GM12878 (cell line): ENCODE measurements at regions not wholly inside any gene's neighbourhood (a gene's known extent, or its start where the extent isn't known, plus 50 kb on each side); places are given as distances from the start of the nearest gene placed in this dataset.

Experiments
- ATAC-seq: fragments of 200-7000 bp; cut with Tn5 transposase; 3 replicates; pipeline ENCODE4 v1.9.1; 2020; ENCODE audit warnings: mild to moderate bottlenecking, moderate library complexity
- BruUV-seq: library from RNA; stranded (reverse); fragments of 400-500 nt; replicated peaks from 2 replicates; lab custom pipeline; 2021; lab: Mats Ljungman, UMichigan
- CTCF ChIA-PET: fragments of 300-600 bp; sonication (Branson Sonifier 250); formaldehyde crosslinking; extraction: SDS; loops from one replicate; lab custom pipeline; 2021; ENCODE audit warnings: inconsistent platforms; lab: Yijun Ruan, JAX
- POLR2A ChIA-PET: fragments of 350-600 bp; formaldehyde crosslinking; extraction: SDS; loops from one replicate; lab custom pipeline; 2021; ENCODE audit warnings: inconsistent platforms; lab: Charles Lee
- RAD21 ChIA-PET: fragments of 300-600 bp; sonication (Branson Sonifier 250); formaldehyde crosslinking; loops from one replicate; lab custom pipeline; 2023; ENCODE audit warnings: antibody characterized with exemption; ENCODE audit not compliant: unreplicated experiment; lab: Charles Lee
- SMC1A ChIA-PET: fragments of 300-600 bp; sonication (Branson Sonifier 250); formaldehyde crosslinking; loops from one replicate; lab custom pipeline; 2023; ENCODE audit not compliant: unreplicated experiment, uncharacterized antibody; lab: Charles Lee
- DNase-seq: peaks from one replicate; pipeline ENCODE4 v3.0.0-alpha.2; 2011; ENCODE audit warnings: low read depth, low spot score
- FAIRE-seq: peaks from 3 replicates; lab custom pipeline; 2011; peaks lifted over from hg19 to GRCh38; lab: Jason Lieb, UNC
- H2AFZ ChIP-seq: 2 replicates; pipeline ENCODE4 v1.6.0; 2011; ENCODE audit warnings: low read depth, low read length, control low read depth; ENCODE audit not compliant: control insufficient read depth
- H3K27ac ChIP-seq: 2 replicates; pipeline ENCODE4 v1.5.1; 2011; ENCODE audit warnings: control low read depth; ENCODE audit not compliant: control insufficient read depth, insufficient read depth
- H3K27me3 ChIP-seq, 2 experiments: replicated peaks in 1 of 2; 2 replicates each; pipeline versions ENCODE4 v1.6.0 to v1.6.1; 2011; ENCODE audit warnings: low read length in 1 of 2; ENCODE audit not compliant: control insufficient read depth in 2 of 2, insufficient read depth in 2 of 2
- H3K36me3 ChIP-seq, 2 experiments: 2 replicates each; pipeline ENCODE4 v1.5.1; 2011; ENCODE audit warnings: low read length in 1 of 2; ENCODE audit not compliant: control insufficient read depth in 2 of 2, insufficient read depth in 2 of 2
- H3K4me1 ChIP-seq: 2 replicates; pipeline ENCODE4 v1.6.1; 2011; ENCODE audit warnings: mild to moderate bottlenecking, low read length, moderate library complexity, mixed read lengths; ENCODE audit not compliant: control insufficient read depth, insufficient read depth
- H3K4me2 ChIP-seq: 2 replicates; pipeline ENCODE4 v1.6.0; 2011; ENCODE audit warnings: control low read depth; ENCODE audit not compliant: control insufficient read depth, insufficient read depth
- H3K4me3 ChIP-seq: fragments of 200-600 bp; sonication (generic); 2 replicates; pipeline ENCODE4 v1.5.1; 2016
- H3K79me2 ChIP-seq: 2 replicates; pipeline ENCODE4 v1.6.0; 2011; ENCODE audit warnings: low read length; ENCODE audit not compliant: control insufficient read depth, insufficient read depth
- H3K9ac ChIP-seq: 2 replicates; pipeline ENCODE4 v1.8.0; 2011; ENCODE audit warnings: low read length, control low read depth, mixed read lengths; ENCODE audit not compliant: control insufficient read depth, insufficient read depth
- H3K9me3 ChIP-seq: replicated peaks from 3 replicates; pipeline ENCODE4 v1.5.1; 2011; ENCODE audit warnings: mild to moderate bottlenecking, low read length; ENCODE audit not compliant: control insufficient read depth, insufficient read depth
- H4K20me1 ChIP-seq: 2 replicates; pipeline ENCODE4 v1.6.0; 2011; ENCODE audit not compliant: control insufficient read depth, insufficient read depth
- ASH2L ChIP-seq: fragments of 300-600, 200-600 bp; sonication (generic); IDR thresholded peaks from 2 replicates; pipeline ENCODE4 v1.6.1; 2017; ENCODE audit warnings: low read depth, mild to moderate bottlenecking, borderline replicate concordance
- SIX5 ChIP-seq: IDR thresholded peaks from 2 replicates; pipeline ENCODE4 v1.6.1; 2011; ENCODE audit warnings: mild to moderate bottlenecking, low read depth, low read length, moderate library complexity; ENCODE audit not compliant: severe bottlenecking
- SMAD5 ChIP-seq: IDR thresholded peaks from 2 replicates; pipeline ENCODE4 v1.6.1; 2016; ENCODE audit warnings: antibody characterized with exemption, low read depth
- SREBF2 ChIP-seq: IDR thresholded peaks from 2 replicates; pipeline ENCODE4 v1.6.1; 2012; ENCODE audit warnings: mild to moderate bottlenecking, low read length
- TCF3 ChIP-seq: IDR thresholded peaks from 2 replicates; pipeline ENCODE4 v1.6.1; 2012; ENCODE audit warnings: low read depth, mild to moderate bottlenecking, low read length, borderline replicate concordance; ENCODE audit not compliant: insufficient read depth
- WGBS: methylation state at CpG from one replicate; pipeline ENCODE4 v1.1.6; 2016; ENCODE audit warnings: low lambda C conversion rate; ENCODE audit not compliant: insufficient replicate concordance, insufficient coverage; ENCODE audit errors: missing lambda C conversion rate; 5-methylcytosine and 5-hydroxymethylcytosine counted together
- in situ Hi-C: fragments of 300-500 bp; cut with MboI; formaldehyde crosslinking; loops from 9 replicates; pipeline ENCODE4 v1.14.3; 2018; ENCODE audit warnings: mixed read lengths
- intact Hi-C: fragments of 100-400 bp; cut with micrococcal nuclease; formaldehyde crosslinking; loops from one replicate; pipeline ENCODE4 v1.14.2; 2022; ENCODE audit not compliant: unreplicated experiment
- TF ChIP-seq, protein P1 (sequence below): fragments of 450-650 bp; IDR thresholded peaks from 2 replicates; pipeline ENCODE4 v1.6.1; 2017; ENCODE audit warnings: mild to moderate bottlenecking
- TF ChIP-seq, protein P2 (sequence below): fragments of 450-650 bp; formaldehyde crosslinking; IDR thresholded peaks from 2 replicates; pipeline ENCODE4 v1.4.0; 2020; ENCODE audit warnings: mild to moderate bottlenecking, moderate library complexity
- TF ChIP-seq, protein P3 (sequence below): fragments of 450-650 bp; formaldehyde crosslinking; IDR thresholded peaks from 2 replicates; pipeline ENCODE4 v1.5.0; 2022; ENCODE audit warnings: mild to moderate bottlenecking, missing genetic modification characterization

DNA sequence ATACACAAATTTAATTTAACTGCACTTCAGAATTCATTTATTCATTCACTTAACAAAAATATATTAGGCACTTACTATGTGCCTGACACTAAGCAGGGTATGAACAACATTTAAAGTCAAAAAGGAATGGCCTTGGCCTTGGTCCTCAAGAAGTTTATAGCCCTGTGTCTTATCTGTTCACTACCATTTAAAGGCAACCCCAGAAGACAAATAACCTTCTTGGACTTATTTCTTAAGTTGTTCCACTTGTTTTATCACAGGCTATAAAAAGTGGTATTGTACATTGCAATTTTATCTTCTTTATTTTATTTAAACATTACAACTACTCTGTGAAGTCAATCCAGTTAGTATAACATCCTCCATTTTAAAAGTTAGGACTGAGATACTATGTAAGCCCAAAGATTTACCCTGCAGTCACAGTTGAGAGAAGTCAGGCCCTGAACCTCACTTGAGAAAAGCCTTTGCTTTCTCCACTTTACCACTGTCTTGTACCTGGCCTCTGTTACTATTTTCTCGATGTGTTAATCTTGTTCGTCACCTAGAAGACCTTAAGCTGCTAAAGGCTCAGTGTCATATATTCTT is 305.6 kb upstream of the DIPK2B start (continued):
- TF ChIP-seq, protein P1, sequence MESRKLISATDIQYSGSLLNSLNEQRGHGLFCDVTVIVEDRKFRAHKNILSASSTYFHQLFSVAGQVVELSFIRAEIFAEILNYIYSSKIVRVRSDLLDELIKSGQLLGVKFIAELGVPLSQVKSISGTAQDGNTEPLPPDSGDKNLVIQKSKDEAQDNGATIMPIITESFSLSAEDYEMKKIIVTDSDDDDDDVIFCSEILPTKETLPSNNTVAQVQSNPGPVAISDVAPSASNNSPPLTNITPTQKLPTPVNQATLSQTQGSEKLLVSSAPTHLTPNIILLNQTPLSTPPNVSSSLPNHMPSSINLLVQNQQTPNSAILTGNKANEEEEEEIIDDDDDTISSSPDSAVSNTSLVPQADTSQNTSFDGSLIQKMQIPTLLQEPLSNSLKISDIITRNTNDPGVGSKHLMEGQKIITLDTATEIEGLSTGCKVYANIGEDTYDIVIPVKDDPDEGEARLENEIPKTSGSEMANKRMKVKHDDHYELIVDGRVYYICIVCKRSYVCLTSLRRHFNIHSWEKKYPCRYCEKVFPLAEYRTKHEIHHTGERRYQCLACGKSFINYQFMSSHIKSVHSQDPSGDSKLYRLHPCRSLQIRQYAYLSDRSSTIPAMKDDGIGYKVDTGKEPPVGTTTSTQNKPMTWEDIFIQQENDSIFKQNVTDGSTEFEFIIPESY, result no peak
- TF ChIP-seq SIX5, result no peak
- TF ChIP-seq SREBF2, result no peak

DNA sequence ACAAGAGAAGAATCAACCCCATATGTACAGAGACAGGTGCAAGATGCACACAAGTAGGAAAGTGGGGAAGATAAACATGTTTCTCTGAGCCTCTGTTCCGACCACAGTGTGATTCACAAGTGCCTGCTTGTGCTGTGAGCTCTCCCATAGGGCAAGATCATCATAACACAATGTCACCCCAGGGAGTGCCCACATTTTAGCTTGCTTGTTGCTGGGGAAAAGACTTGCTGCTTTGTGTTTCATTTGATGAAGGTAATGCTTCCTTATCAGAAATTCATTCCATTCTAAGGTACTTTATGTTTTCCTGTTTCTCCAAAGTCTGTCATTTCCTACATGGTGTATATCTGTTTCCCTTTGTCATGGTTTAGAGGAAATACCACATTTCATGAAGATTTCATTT is 304.5 kb upstream of the DIPK2B start:
- TF ChIP-seq SIX5, result no peak
- TF ChIP-seq, protein P2, sequence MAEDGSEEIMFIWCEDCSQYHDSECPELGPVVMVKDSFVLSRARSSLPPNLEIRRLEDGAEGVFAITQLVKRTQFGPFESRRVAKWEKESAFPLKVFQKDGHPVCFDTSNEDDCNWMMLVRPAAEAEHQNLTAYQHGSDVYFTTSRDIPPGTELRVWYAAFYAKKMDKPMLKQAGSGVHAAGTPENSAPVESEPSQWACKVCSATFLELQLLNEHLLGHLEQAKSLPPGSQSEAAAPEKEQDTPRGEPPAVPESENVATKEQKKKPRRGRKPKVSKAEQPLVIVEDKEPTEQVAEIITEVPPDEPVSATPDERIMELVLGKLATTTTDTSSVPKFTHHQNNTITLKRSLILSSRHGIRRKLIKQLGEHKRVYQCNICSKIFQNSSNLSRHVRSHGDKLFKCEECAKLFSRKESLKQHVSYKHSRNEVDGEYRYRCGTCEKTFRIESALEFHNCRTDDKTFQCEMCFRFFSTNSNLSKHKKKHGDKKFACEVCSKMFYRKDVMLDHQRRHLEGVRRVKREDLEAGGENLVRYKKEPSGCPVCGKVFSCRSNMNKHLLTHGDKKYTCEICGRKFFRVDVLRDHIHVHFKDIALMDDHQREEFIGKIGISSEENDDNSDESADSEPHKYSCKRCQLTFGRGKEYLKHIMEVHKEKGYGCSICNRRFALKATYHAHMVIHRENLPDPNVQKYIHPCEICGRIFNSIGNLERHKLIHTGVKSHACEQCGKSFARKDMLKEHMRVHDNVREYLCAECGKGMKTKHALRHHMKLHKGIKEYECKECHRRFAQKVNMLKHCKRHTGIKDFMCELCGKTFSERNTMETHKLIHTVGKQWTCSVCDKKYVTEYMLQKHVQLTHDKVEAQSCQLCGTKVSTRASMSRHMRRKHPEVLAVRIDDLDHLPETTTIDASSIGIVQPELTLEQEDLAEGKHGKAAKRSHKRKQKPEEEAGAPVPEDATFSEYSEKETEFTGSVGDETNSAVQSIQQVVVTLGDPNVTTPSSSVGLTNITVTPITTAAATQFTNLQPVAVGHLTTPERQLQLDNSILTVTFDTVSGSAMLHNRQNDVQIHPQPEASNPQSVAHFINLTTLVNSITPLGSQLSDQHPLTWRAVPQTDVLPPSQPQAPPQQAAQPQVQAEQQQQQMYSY (CRISPR knock-in tag), result no peak
- TF ChIP-seq TCF3, result no peak
- no peak for TF ChIP-seq SMAD5
- no peak for TF ChIP-seq ASH2L
- TF ChIP-seq, protein P3, sequence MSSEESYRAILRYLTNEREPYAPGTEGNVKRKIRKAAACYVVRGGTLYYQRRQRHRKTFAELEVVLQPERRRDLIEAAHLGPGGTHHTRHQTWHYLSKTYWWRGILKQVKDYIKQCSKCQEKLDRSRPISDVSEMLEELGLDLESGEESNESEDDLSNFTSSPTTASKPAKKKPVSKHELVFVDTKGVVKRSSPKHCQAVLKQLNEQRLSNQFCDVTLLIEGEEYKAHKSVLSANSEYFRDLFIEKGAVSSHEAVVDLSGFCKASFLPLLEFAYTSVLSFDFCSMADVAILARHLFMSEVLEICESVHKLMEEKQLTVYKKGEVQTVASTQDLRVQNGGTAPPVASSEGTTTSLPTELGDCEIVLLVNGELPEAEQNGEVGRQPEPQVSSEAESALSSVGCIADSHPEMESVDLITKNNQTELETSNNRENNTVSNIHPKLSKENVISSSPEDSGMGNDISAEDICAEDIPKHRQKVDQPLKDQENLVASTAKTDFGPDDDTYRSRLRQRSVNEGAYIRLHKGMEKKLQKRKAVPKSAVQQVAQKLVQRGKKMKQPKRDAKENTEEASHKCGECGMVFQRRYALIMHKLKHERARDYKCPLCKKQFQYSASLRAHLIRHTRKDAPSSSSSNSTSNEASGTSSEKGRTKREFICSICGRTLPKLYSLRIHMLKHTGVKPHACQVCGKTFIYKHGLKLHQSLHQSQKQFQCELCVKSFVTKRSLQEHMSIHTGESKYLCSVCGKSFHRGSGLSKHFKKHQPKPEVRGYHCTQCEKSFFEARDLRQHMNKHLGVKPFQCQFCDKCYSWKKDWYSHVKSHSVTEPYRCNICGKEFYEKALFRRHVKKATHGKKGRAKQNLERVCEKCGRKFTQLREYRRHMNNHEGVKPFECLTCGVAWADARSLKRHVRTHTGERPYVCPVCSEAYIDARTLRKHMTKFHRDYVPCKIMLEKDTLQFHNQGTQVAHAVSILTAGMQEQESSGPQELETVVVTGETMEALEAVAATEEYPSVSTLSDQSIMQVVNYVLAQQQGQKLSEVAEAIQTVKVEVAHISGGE (CRISPR knock-in tag), result no peak
- in situ Hi-C loops (no loop called here), intact Hi-C loops (no loop called here)
- H3K36me3 ChIP-seq, result no peaks in the 10 kb centered on the region
- no TSS peak for BruUV-seq
- 0% methylated on average over 1 of the region's 1 CpG for WGBS
- H2AFZ ChIP-seq, result no peak overlapping the region
- ChIA-PET POLR2A (no interaction called here), CTCF (no interaction called here), SMC1A (no interaction called here), RAD21 (no interaction called here)
- no peaks in the 10 kb centered on the region for H3K79me2 ChIP-seq
- DNase-seq (no peak), FAIRE-seq (no peak), ATAC-seq (no peak)
- H3K9me3 ChIP-seq, result no peaks in the 10 kb centered on the region; the same call in 2 of the 3 replicates
- no peaks in the 10 kb centered on the region for H3K4me1 ChIP-seq
- no peaks in the 10 kb centered on the region for H3K27me3 ChIP-seq
- H3K27ac ChIP-seq, result no peak overlapping the region
- no peak overlapping the region for H3K4me2 ChIP-seq
- H3K9ac ChIP-seq, result no peak overlapping the region
- no peaks in the 10 kb centered on the region for H4K20me1 ChIP-seq
- H3K4me3 ChIP-seq, result no peak overlapping the region
